GM18520 (cell line): ENCODE measurements at regions not wholly inside any gene's neighbourhood (a gene's known extent, or its start where the extent isn't known, plus 50 kb on each side); places are given as distances from the start of the nearest gene placed in this dataset.
A peak's percentile ranks its signal among the peaks of the same experiment; 100 is the strongest.

Experiments used
- ATAC-seq: cut with Tn5 transposase; IDR thresholded peaks from one replicate; pipeline ENCODE4 v1.9.1; 2021; ENCODE audit not compliant: unreplicated experiment

DNA sequence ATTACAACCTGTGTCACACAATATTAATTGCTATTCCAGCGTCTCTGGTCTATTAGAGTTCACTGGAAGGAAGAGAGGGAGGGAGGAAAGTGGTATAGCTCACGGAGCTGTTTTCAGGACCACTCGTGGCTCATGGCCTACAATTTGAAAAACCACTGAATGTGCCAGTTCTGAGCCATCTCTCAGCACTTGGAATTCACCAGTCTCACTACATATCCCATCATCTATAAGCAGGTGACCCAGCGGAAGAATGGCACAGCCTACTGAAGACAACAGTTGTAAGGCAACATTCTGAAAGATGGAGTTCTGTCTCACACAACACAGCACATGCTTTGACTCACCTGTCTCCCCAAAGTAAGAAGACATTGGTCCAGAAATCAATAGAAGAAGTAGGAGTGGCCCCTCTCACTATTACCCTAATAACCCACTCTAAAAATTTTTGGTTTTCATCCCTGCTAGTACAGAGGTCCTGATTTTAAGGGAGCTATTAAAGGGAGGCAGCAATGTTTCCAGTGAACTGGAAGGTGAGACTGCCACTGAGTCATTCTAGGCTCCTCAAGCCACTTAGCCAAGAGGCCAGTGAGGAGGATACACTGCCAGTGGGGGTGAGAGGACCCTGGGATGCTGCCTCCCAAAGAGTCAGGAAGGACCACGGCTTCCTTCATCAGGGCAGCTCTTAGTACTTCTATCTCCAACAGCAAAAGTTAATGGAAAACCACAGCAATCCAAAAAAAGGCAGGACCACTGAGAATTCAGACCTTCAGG, 50.0 kb upstream of the DOCK9 start:
- no peak for ATAC-seq

DNA sequence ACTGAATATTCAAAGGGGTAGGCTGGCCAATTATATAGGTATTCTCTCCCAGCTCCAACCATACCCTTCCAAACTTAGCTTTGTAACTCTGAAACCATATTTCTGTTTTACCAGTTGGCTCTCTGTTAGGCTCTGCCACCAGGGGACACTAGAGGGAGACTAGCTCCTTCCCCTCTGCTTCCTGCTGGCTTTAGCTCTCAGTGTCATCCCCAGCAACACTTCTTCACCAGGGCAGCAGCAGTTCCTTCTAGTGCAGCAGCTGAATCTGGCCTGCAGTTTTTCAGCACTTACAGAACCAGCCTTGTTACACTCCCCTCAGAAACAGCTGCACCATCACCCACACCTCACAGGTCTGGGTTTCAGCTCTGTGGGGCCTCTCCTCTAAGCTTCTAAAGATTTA, 51.0 kb upstream of the DOCK9 start:
- no peak for ATAC-seq

DNA sequence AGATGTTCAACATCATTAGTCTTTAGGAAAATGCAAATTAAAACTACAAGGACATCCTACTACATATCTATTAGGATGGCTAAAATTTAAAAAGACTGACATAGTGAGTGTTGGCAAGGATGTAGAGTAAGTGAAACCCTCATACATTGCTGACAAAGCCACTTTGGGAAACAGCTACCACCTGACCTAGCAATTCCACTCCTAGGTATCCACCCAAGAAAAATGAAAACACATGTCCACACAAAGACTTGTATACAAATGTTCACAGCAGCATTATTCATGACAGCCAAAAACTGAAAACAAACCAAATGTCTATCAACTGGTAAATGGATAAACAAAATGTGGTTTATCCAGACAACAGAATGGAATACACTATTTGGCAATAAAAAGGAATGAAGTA, 51.7 kb upstream of the DOCK9 start:
- ATAC-seq = no peak

DNA sequence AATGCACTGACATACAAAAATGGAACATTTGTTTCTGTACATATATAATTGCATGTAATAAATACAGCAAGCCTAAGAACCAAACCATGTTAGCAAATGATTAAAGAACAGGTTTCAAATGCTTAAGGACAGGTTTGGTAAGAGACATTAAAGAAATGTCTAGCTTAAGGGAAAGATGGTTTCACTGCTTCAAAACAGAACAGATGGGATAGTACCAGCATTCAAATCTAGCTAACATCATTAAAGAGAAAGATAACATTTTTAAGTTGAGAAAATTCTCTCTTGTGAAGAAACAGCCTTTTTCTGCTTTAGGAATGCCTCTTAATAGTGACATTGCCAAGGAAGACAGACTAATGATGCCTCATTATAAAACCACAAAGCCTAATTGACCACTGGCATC, 52.5 kb upstream of the DOCK9 start:
- ATAC-seq = no peak

DNA sequence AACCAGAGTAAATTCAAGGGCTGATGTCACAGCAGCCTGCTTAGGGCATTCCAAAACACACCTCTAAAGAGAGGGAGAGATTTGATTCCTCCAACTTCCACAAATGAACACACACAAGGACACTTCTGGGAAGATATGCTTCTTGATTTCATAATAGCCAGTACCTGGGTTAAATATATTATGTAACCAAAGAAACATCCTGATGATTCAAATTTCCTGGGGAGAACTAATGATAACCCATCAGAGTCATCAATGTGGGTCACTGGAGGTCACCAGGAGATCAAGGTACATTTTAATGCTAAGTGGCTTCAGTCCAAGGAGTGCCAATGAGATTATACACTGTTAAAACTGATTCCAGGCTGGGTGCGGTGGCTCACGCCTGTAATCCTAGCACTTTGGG, 54.0 kb upstream of the DOCK9 start:
- ATAC-seq = no peak

DNA sequence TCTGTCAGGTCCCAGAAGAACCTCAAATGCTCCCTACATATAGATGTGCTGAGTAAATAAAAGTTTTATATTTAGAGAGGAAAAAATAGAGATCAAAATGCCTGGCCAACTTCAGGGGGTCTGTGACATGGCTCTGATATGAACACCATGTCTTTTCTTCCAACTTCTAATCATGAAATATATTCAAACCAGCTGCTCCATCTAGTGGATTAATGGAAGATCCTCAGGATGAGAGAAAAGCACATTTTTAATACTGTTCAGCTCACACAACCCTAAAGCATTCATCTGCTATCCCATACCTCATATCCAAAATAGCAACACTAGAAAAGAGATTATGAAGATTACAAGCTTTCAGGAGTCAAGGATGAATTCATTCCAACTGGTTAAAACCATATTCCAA, 56.0 kb upstream of the DOCK9 start:
- ATAC-seq = no peak

DNA sequence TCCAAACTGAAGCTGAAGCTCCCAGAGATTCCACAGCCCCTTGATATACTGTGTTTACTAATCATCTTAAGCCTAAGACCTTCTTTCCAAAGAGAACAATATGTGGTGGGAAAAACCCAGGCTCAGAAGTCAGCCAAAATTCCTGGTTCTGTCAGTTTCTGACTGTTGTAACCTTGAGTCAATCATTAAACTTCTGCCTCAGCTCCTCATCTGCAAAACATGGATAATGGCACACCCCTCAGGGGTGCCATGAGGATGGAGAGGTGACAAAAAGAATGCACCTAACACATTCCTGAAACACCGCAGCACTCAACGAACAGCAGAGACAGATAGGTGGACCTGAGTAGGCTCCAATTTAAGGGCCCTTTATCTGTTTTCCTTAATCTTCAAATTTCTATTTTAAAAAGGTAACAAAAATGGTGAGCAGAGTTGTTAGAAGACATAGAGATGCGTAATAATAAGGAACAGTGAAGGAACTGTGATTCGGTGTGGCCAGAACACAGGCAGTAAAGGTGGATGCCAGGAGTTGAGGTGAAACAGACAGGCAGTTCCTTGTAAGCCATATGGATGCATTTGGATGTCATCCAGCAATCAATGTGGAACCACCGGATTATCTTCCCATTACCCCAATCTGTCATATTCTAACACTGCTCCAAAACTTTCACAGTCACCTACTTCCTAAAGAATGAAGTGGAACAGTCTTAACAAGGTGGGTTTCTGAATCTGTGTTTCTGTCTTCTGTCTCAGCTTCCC, 56.6 kb upstream of the DOCK9 start:
- ATAC-seq = no peak

DNA sequence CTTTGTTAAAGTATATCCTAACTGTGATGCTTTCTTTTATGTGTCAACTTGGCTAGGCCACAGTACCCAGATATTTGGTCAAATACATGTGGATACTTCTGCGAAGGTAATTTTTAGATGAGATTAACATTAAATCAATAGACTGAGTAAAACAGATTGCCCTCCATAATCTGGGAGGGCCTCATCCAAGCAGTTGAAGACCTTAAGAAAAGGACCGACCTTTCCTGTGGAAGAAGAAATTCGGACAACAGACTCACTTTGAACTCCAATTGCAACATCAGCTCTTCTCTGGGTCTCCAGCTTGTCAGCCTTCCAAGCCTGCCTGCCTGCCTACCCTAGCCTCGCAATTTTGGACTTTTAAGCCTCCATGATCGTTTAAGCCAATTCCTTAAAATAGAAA, 57.9 kb upstream of the DOCK9 start:
- no peak for ATAC-seq

DNA sequence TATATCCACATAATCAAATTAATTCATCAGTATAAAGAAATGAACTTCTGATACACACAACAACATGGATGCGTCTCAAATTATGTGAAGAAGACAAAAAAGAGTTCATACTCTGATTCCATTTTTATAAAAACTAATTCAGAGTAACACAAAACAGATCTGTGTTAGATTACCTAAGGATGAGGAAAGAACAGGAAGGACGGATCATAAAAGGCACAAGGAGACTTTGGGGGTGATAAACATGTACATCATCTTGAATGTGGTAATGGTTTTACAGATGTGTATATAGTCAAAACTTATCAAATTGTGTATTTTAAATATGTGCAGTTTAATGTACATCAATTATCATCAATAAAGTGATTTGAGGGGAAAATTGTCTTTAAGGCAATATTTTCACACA, 59.9 kb upstream of the DOCK9 start:
- ATAC-seq = no peak

DNA sequence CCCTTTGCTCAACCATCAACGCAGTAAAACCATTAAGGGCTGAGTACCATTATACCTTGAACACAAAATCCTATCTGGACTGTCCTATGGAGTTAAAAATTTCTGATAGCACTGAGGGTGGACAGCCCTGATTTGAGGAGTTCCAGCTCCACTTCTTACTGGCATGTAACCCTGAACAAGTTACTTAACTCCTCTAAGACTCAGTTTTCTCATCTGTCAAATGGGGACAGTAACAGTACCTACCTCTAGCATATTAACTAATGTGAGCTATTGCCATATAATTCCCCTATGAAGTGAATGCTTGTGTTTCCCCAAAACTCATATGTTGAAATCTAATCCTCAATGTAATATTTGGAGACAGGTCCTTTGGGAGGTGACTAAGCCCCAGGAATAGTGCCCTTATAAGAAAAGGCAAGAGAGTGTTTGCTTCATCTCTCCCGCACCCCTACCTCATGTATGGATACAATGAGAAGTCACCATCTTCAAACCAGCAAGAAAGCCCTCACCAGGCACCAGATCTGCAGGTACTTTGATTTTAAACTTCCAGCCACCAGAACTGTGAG, 61.9 kb upstream of the DOCK9 start:
- no peak for ATAC-seq

DNA sequence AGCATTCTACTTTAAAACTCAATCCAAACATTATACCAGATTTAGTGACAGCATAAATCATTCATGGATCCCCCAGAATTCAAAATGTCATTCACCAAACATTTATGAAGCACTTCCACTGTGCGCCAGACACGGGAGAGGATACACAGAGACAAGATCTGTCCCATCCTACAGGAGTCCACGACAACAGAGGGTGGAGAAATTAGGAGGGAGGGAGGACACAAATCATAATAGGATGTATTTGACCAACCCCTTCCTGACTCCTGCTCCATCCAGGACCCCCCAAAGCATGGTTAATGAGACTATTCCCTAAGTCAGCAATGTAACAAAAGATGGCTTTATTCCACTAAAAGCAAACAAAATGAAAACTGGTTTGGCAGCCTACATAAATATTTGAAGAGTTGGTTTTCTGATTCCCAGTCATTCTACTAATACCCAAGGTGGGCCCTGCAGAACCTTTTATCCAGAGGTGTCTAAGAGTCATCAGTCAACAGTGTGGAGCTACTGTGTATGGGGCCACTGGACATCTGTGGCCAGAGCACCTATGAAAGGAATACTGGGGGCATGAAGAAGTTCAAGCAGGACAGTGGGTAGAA, 62.8 kb upstream of the DOCK9 start:
- no peak for ATAC-seq

DNA sequence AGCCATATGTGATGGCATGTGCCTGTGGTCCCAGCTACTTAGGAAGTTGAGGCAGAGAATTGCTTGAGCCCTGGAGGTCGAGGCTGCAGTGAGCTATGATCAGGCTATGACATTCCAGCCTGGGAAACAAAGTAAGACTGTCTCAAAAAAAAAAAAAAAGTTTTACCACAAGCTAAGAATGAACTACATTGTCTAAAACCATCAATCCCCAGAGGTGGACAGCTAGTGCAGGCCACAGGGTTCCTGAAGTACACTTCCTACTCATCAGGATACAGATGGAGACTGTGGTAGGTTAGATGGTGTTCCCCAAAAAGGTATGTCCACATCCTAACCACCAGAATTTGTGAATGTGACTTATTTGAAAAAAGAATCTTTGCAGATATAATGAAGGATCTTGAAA, 63.5 kb upstream of the DOCK9 start:
- ATAC-seq = no peak

DNA sequence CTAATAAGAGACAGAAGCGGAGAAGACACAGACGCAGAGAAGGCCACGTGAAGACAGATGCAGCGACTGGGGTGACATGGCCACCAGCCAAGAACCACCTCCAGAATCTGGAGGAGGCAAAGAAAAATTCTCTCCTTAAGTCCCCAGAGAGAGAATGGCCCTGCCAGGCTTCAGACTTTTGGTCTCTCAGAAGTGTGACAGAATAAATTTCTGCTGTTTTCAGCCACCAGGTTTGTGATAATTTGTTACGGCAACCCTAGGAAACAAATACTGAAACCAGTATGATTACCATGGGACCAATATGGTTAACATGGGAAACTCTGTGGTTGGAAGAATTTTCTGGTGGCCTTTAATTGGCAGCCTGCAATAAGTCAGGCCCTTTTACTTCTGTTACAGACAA, 63.9 kb upstream of the DOCK9 start:
- ATAC-seq = peak; percentile 40

DNA sequence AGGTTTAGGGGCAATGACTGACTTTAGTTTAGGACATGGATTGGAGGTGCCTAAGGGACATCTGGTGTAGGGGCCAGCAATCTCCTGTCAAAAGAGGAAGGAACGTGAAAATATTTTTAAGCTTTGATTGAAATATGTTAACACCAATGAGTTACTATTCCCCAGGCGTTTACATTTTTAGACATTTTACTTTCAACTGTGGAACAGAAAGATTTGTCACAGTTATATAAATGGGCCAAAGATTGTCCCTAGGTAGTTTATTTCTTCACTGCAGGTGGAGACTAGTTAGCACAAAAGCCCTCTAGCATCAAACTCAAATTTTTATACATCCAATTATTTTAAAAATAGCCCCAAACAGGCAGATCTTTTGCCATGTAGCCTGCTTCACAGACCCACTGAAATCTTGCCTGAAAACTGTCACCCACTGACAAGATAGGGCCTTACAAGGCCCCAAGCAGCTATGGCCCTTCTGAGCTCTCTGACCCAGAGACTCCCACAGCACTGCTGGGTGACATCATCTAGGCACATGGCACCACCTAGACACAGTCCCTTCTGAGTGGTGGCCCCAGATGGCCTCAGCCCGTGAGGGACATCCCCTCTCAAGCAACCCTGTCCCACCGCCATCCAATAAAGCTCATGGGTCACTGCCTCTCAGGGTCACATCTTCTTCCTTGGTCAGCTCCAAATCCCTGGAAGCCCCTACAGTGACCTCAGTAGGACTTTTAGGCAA, 64.8 kb upstream of the DOCK9 start:
- ATAC-seq = no peak

DNA sequence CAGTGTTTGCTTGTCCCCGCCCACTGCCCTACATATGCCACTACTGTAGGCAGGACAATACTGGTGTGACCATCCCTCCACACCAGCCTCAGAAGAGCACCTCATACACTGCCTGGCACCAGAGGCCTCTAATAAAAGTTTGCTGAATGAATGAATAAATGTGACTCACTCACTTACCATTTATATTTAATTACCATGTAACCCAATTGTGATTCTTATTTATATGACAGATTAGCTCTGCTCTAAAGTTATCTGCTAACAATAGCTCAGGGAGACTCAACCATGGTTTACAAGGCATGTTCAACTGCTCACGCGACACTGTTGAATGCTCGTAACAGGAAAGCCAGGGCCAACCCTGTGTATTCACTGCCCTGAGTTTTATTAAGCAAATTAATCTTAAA, 66.0 kb upstream of the DOCK9 start:
- ATAC-seq = no peak

DNA sequence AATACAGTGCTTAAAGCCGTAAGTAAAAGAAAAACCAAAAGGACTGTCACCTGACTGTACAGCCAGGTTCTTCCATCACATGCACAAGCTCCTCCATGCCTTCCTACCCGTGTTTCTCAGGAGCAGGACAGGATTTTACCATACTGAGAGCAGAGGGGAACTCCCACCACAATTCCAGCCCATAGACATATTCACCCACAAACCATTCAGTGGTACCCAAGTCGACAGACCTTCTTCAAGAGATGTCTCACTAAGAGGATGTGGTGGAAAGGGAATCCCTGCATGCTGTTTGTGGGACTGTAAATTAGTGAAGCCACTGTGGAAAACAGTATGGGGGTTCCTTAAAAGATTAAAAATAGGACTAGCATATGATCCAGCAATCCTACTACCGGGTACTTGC, 66.9 kb upstream of the DOCK9 start:
- ATAC-seq = no peak

DNA sequence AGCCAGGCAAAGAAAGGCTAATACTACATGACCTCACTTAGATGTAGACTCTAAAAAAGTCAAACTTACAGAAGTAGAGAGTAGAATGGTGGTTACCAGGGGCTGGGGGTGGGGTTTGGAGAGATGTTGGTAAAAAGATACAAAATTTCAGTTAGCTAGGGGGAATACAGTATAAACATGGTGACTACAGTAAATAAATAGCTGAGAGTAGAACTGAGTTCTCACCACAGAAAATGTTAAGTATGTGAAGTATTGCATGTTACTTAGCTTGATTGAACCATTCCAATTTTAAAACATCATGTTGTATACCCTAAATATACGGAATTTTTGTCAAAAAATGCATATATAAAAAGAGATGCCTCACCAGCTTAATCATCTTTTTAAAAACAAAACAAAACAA, 67.5 kb upstream of the DOCK9 start:
- no peak for ATAC-seq

DNA sequence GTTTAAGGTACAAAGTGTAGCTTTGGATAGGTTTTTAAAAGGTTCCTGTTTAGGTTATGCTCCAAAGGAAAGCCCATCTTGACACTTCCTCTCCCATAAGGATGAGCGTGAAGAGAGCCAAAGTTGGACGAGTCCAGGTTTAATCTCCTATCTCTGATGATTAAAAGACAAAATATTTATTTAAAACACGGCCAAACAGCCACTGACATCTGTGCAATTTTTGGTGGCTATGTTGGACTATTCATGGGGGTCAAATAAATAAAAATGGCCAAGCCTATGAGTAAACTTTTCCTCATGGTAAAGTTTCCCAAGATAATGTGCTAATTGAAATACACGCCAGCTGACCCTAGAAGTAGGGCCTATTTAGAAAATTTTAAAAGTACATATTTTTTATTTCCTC, 69.0 kb upstream of the DOCK9 start:
- ATAC-seq = no peak

DNA sequence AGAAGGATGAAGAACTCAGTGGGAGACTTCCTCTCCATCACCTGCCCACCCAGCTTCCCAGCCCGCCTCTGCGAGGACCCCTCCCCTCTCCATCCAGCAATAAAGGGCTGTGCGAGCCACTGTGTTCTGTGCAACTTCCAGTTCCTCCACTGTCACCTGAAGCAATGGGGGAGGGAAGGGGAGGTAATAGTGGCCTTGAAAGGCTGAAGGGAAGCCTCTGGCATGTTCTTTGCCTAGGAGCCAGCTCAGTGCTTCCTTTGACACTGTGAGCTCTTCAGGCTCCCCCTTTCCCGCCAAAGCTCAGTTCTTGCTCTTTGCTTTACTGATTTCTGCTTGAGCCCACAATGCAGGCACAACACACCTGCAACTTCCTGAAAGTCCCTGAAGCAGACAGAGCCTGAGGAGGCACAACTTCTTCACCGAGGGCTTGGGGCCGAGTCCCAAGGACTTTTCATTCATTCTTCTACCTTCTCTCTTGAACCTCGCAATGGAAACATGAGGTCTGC, 73.2 kb upstream of the DOCK9 start:
- ATAC-seq = no peak

DNA sequence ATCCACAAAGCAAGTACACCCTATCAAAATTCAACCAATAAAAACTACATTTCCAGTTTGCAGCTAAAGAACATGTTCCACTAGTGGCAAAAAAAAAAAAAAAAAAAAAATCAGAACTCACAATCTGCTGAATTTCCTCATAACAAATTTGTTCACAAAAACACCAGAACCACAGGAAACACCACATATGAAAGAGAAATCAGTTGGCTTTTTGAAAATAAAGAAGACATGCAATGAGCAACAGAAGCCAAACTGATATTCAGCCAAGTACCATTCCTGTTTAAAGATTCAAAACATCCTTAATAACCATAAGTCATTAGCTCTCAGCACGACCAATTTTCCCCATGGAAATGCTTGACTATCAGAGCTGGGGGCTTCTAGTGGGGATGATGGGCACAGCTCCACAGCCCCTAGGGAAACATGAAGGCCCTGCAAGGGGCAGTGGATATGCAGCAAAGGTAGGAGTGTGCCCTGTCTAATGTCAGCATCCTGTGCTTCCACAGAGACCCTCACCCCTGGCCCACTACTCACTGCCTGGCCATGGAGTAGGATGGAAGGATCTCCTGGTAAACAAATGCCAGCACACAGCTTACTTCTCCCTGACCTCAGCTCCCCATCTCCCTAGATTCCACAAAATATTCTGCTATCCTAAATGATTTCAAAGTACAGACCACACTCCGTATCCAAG, 74.0 kb upstream of the DOCK9 start:
- no peak for ATAC-seq
